Caco-2 (cell line): ENCODE measurements at regions not wholly inside any gene's neighbourhood (a gene's known extent, or its start where the extent isn't known, plus 50 kb on each side); places are given as distances from the start of the nearest gene placed in this dataset.
"Not testable (repeated sequence)": the region's sequence is repeated elsewhere in the genome, so short reads cannot be mapped to it uniquely, and the experiment has no call there.

Experiments
- BruUV-seq: library from RNA; stranded (reverse); fragments of 400-500 nt; replicated peaks from 2 replicates; lab custom pipeline; 2021; lab: Mats Ljungman, UMichigan
- CTCF ChIA-PET: fragments of 300-600 bp; sonication (Branson Sonifier 250); formaldehyde crosslinking; loops from one replicate; lab custom pipeline; 2022; ENCODE audit warnings: antibody characterized with exemption; lab: Charles Lee
- POLR2A ChIA-PET: fragments of 300-600 bp; sonication (Branson Sonifier 250); formaldehyde crosslinking; loops from one replicate; lab custom pipeline; 2022; ENCODE audit warnings: antibody characterized with exemption; lab: Charles Lee
- DNase-seq, 2 experiments: peaks; one replicate each; pipeline versions ENCODE4 v3.0.0 to v3.0.0-alpha.2; 2020 to 2022
- H3K27me3 ChIP-seq: replicated peaks from 2 replicates; pipeline ENCODE4 v1.6.0; 2011; ENCODE audit warnings: low read length; ENCODE audit not compliant: control insufficient read depth, insufficient read depth
- H3K36me3 ChIP-seq: 2 replicates; pipeline ENCODE4 v1.5.1; 2011; ENCODE audit warnings: low read length; ENCODE audit not compliant: control insufficient read depth, insufficient read depth
- H3K4me1 ChIP-seq: fragments of 250-450 bp; sonication (Bioruptor Pico); 2 replicates; pipeline ENCODE4 v1.5.1; 2020; ENCODE audit warnings: mild to moderate bottlenecking
- H3K4me3 ChIP-seq: 2 replicates; pipeline ENCODE4 v1.5.1; 2011; ENCODE audit warnings: low read depth, mild to moderate bottlenecking, control low read depth, low read length
- H3K9me3 ChIP-seq: fragments of 250-450 bp; sonication (Bioruptor Pico); 2 replicates; pipeline ENCODE4 v1.5.1; 2020; ENCODE audit warnings: mild to moderate bottlenecking, moderate library complexity
- H3K27ac Mint-ChIP-seq: one replicate; pipeline ENCODE4 v1.8.0; 2022; ENCODE audit warnings: mixed read lengths; ENCODE audit not compliant: unreplicated experiment
- H3K27me3 Mint-ChIP-seq: one replicate; pipeline ENCODE4 v1.8.0; 2022; ENCODE audit warnings: mixed read lengths; ENCODE audit not compliant: insufficient read depth, unreplicated experiment
- H3K36me3 Mint-ChIP-seq: one replicate; pipeline ENCODE4 v1.8.0; 2022; ENCODE audit warnings: mild to moderate bottlenecking, mixed read lengths; ENCODE audit not compliant: insufficient read depth, unreplicated experiment
- H3K4me1 Mint-ChIP-seq: one replicate; pipeline ENCODE4 v1.8.0; 2022; ENCODE audit warnings: low read depth, mixed read lengths; ENCODE audit not compliant: unreplicated experiment
- H3K4me3 Mint-ChIP-seq: one replicate; pipeline ENCODE4 v1.8.0; 2022; ENCODE audit warnings: mild to moderate bottlenecking, moderate library complexity, mixed read lengths; ENCODE audit not compliant: unreplicated experiment
- H3K9me3 Mint-ChIP-seq: one replicate; pipeline ENCODE4 v1.8.0; 2022; ENCODE audit warnings: mixed read lengths; ENCODE audit not compliant: unreplicated experiment
- CTCF ChIP-seq, 2 experiments: fragments of 200-600 bp in 1 of 2; IDR thresholded peaks; 1 replicate in 1 of 2; 2 replicates in 1 of 2; pipeline versions ENCODE4 v1.5.1 to v1.8.0; 2011 to 2022; ENCODE audit warnings: antibody characterized with exemption in 1 of 2, control low read depth in 1 of 2, inconsistent platforms in 1 of 2, low read depth in 1 of 2, low read length in 1 of 2, mild to moderate bottlenecking in 1 of 2, moderate library complexity in 1 of 2; ENCODE audit not compliant: insufficient read depth in 1 of 2, severe bottlenecking in 1 of 2, unreplicated experiment in 1 of 2
- intact Hi-C: fragments of 100-400 bp; cut with micrococcal nuclease; formaldehyde crosslinking; loops from one replicate; pipeline ENCODE4 v1.10.0; 2022; ENCODE audit not compliant: unreplicated experiment

- H3K36me3 Mint-ChIP-seq, intact Hi-C loops, POLR2A ChIA-PET, H3K4me1 Mint-ChIP-seq, H3K27me3 Mint-ChIP-seq, DNase-seq, CTCF ChIA-PET, BruUV-seq, H3K4me1 ChIP-seq, H3K4me3 ChIP-seq, H3K36me3 ChIP-seq, H3K27ac Mint-ChIP-seq, H3K27me3 ChIP-seq, H3K4me3 Mint-ChIP-seq: not testable (repeated sequence)
- peaks cover 25% of the 10 kb centered on the region; the same call in 1 of the 2 replicates for H3K9me3 ChIP-seq
- H3K9me3 Mint-ChIP-seq, result peaks cover 48% of the 10 kb centered on the region
Observed at GRCh38 chr7:54454700-54455099, 87.5 kb upstream of the VSTM2A start.

GRCh38 chr7:54465095-54465494 is 77.1 kb upstream of the VSTM2A start:
- Histone ChIP-seq H3K9me3 (no peaks in the 10 kb centered on the region), H3K4me3 (no peak overlapping the region), H3K27me3 (no peaks in the 10 kb centered on the region), H3K36me3 (no peaks in the 10 kb centered on the region), H3K4me1 (no peaks in the 10 kb centered on the region)
- H3K4me3 Mint-ChIP-seq, result no peak overlapping the region
- POLR2A ChIA-PET, result no interaction called here
- intact Hi-C loops, result no loop called here
- H3K27me3 Mint-ChIP-seq, result peaks cover 8% of the 10 kb centered on the region
- BruUV-seq, result no TSS peak
- CTCF ChIA-PET, result no interaction called here
- H3K36me3 Mint-ChIP-seq, result no peaks in the 10 kb centered on the region
- H3K4me1 Mint-ChIP-seq, result peaks cover 17% of the 10 kb centered on the region
- no peaks in the 10 kb centered on the region for H3K9me3 Mint-ChIP-seq
- H3K27ac Mint-ChIP-seq, result no peak overlapping the region
- DNase-seq, result no peak
- TF ChIP-seq CTCF (IDR thresholded peaks at IDR 0.05; ENCODE audit: insufficient read depth in 1 of 2, low read depth in 1 of 2, low read length in 1 of 2, severe bottlenecking in 1 of 2, unreplicated experiment in 1 of 2), result no peak

GRCh38 chr7:54469740-54470139 is 72.4 kb upstream of the VSTM2A start:
- H3K36me3 Mint-ChIP-seq, result no peaks in the 10 kb centered on the region
- no peak overlapping the region for H3K4me3 Mint-ChIP-seq
- POLR2A ChIA-PET, result no interaction called here
- H3K36me3 ChIP-seq, result no peaks in the 10 kb centered on the region
- TF ChIP-seq CTCF (IDR thresholded peaks at IDR 0.05; ENCODE audit: insufficient read depth in 1 of 2, low read depth in 1 of 2, low read length in 1 of 2, severe bottlenecking in 1 of 2, unreplicated experiment in 1 of 2), result no peak
- H3K4me1 Mint-ChIP-seq, result peaks cover 10% of the 10 kb centered on the region
- H3K27me3 Mint-ChIP-seq, result peaks cover 8% of the 10 kb centered on the region
- intact Hi-C loops, result no loop called here
- CTCF ChIA-PET, result no interaction called here
- H3K9me3 Mint-ChIP-seq, result no peaks in the 10 kb centered on the region
- no TSS peak for BruUV-seq
- no peak for DNase-seq
- no peaks in the 10 kb centered on the region for H3K9me3 ChIP-seq
- no peak overlapping the region for H3K27ac Mint-ChIP-seq
- H3K27me3 ChIP-seq, result no peaks in the 10 kb centered on the region
- H3K4me1 ChIP-seq, result no peaks in the 10 kb centered on the region
- no peak overlapping the region for H3K4me3 ChIP-seq

- POLR2A ChIA-PET, result no interaction called here
- H3K4me3 Mint-ChIP-seq, result no peak overlapping the region
- no TSS peak for BruUV-seq
Observed at GRCh38 chr7:54476609-54477008, 65.6 kb upstream of the VSTM2A start.

More at GRCh38 chr7:54476609-54477008, 65.6 kb upstream of the VSTM2A start:
- H3K9me3 Mint-ChIP-seq, result peaks cover 10% of the 10 kb centered on the region
- Histone ChIP-seq H3K4me1 (no peaks in the 10 kb centered on the region), H3K27me3 (no peaks in the 10 kb centered on the region), H3K9me3 (no peaks in the 10 kb centered on the region), H3K4me3 (no peak overlapping the region), H3K36me3 (no peaks in the 10 kb centered on the region)
- H3K4me1 Mint-ChIP-seq, result no peaks in the 10 kb centered on the region
- H3K27me3 Mint-ChIP-seq, result peaks cover 6% of the 10 kb centered on the region
- DNase-seq, result no peak
- TF ChIP-seq CTCF (IDR thresholded peaks at IDR 0.05; ENCODE audit: insufficient read depth in 1 of 2, low read depth in 1 of 2, low read length in 1 of 2, severe bottlenecking in 1 of 2, unreplicated experiment in 1 of 2), result no peak
- H3K36me3 Mint-ChIP-seq, result no peaks in the 10 kb centered on the region
- intact Hi-C loops, result no loop called here
- no peak overlapping the region for H3K27ac Mint-ChIP-seq
- CTCF ChIA-PET, result no interaction called here
